ENCODE measurements at regions not wholly inside any gene's neighbourhood (a gene's known extent, or its start where the extent isn't known, plus 50 kb on each side); places are given as distances from the start of the nearest gene placed in this dataset.

DNA sequence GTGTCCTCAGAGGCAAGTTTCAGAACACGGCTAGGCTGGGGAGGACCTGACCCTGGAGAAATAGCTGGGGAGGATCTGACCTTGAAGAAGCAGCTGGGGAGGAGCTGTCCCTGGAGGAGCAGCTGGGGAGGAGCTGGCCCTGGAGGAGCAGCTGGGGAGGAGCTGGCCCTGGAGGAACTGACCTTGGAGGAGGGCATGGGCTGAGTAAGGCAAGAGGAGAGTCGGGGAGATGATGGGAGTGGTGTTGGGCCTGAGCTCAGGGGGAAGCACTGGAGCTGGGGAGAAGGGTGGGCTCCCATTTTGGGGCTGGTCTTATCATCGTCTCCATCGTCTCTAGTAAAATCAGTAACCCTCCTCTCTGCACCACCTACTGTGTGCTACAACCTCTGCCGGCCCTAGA, 179.8 kb upstream of the SHH start (continued):
- TF ChIP-seq ZNF670 (CRISPR knock-in tag; IDR thresholded peaks at IDR 0.05; ENCODE audit: borderline replicate concordance), result no peak
- TF ChIP-seq, protein P1, sequence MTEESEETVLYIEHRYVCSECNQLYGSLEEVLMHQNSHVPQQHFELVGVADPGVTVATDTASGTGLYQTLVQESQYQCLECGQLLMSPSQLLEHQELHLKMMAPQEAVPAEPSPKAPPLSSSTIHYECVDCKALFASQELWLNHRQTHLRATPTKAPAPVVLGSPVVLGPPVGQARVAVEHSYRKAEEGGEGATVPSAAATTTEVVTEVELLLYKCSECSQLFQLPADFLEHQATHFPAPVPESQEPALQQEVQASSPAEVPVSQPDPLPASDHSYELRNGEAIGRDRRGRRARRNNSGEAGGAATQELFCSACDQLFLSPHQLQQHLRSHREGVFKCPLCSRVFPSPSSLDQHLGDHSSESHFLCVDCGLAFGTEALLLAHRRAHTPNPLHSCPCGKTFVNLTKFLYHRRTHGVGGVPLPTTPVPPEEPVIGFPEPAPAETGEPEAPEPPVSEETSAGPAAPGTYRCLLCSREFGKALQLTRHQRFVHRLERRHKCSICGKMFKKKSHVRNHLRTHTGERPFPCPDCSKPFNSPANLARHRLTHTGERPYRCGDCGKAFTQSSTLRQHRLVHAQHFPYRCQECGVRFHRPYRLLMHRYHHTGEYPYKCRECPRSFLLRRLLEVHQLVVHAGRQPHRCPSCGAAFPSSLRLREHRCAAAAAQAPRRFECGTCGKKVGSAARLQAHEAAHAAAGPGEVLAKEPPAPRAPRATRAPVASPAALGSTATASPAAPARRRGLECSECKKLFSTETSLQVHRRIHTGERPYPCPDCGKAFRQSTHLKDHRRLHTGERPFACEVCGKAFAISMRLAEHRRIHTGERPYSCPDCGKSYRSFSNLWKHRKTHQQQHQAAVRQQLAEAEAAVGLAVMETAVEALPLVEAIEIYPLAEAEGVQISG (CRISPR knock-in tag; IDR thresholded peaks at IDR 0.05), result no peak
- TF ChIP-seq ZFP1 (CRISPR knock-in tag; IDR thresholded peaks at IDR 0.05), result no peak
- TF ChIP-seq PAF1 (CRISPR knock-in tag; IDR thresholded peaks at IDR 0.05), result no peak

DNA sequence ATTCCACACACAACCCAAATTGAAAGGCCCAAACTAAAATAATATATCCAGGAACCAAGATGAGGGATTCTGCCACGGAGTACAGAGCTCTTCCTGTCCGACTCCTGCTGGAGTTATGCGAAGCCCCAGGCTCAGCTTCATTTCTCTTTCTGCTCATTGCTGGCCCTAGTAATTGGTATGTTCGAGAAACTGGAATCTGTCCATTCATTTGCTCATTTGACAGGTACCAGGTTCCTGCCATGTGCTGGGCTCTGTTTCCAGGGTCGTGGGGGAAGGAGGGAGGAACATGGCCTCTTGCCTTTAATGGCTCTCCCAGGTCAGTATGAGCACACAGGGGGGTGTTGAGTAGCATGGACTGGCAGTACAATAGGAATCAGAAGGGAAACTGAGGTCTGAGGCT, 179.2 kb upstream of the SHH start:
- Histone ChIP-seq H3K27ac (ENCODE audit: extremely low read length, insufficient read depth, low read length) (no peak overlapping the region), H3K4me1 (ENCODE audit: insufficient read depth, low read length) (no peaks in the 10 kb centered on the region), H3K9ac (ENCODE audit: insufficient read depth, low read depth, low read length) (no peak overlapping the region), H3K9me3 (ENCODE audit: low read length) (no peaks in the 10 kb centered on the region), H3K79me2 (ENCODE audit: insufficient read depth, low read length) (no peaks in the 10 kb centered on the region), H3K27me3 (ENCODE audit: control insufficient read depth in 1 of 2, insufficient read depth in 2 of 2, low read length in 2 of 2) (peaks cover 12 to 45% of the 10 kb centered on the region in 2 experiments; a peak in 4 of 5 replicates), H3K36me3 (replicated peaks in 1 of 2; ENCODE audit: control insufficient read depth in 1 of 2, insufficient read depth in 2 of 2, low read length in 2 of 2) (no peaks in the 10 kb centered on the region), H3K4me2 (ENCODE audit: low read depth, low read length) (no peak overlapping the region), H2AFZ (ENCODE audit: low read length) (no peak overlapping the region), H4K20me1 (ENCODE audit: insufficient read depth, low read length) (no peaks in the 10 kb centered on the region), H3K4me3 (replicated peaks in 1 of 3; ENCODE audit: insufficient read depth in 1 of 3, low read depth in 2 of 3, low read length in 3 of 3) (no peak overlapping the region)
- ChIA-PET CTCF (ENCODE audit: low intra/inter-chr PET ratio, low total read pairs) (no interaction called here), POLR2A (no interaction called here)
- ATAC-seq, result no peak
- in situ Hi-C loops (cut with HindIII; ENCODE audit: extremely low pct_ligation_motif_present, low pct_unique_long_range_greater_than_20kb), result no loop called here
- no peak for DNase-seq (ENCODE audit: low spot score)
- no peak for FAIRE-seq
- intact Hi-C loops (cut with micrococcal nuclease; ENCODE audit: unreplicated experiment), result no loop called here
- no TSS peak for BruUV-seq (replicated peaks)
- WGBS (ENCODE audit: low lambda C conversion rate), result 26% methylated on average over 5 of the region's 5 CpGs
- TF ChIP-seq BHLHE40 (IDR thresholded peaks at IDR 0.05; ENCODE audit: low read length) (no peak), REXO4 (CRISPR knock-in tag; IDR thresholded peaks at IDR 0.05; ENCODE audit: borderline replicate concordance) (no peak), ZNF256 (CRISPR knock-in tag; conservative IDR thresholded peaks at IDR 0.05) (no peak), KLF12 (CRISPR knock-in tag; IDR thresholded peaks at IDR 0.05; ENCODE audit: borderline replicate concordance) (no peak), TOE1 (CRISPR knock-in tag; IDR thresholded peaks at IDR 0.05) (no peak), ZNF232 (CRISPR knock-in tag; IDR thresholded peaks at IDR 0.05; ENCODE audit: borderline replicate concordance) (no peak), ZNF251 (CRISPR knock-in tag; IDR thresholded peaks at IDR 0.05) (no peak), NFKBIZ (CRISPR knock-in tag; IDR thresholded peaks at IDR 0.05) (no peak), MEIS2 (CRISPR knock-in tag; IDR thresholded peaks at IDR 0.05) (no peak), ZNF670 (CRISPR knock-in tag; IDR thresholded peaks at IDR 0.05; ENCODE audit: borderline replicate concordance) (no peak), ZFY (CRISPR knock-in tag; IDR thresholded peaks at IDR 0.05) (no peak), ZNF891 (CRISPR knock-in tag; IDR thresholded peaks at IDR 0.05) (no peak)
- TF ChIP-seq, protein P2, sequence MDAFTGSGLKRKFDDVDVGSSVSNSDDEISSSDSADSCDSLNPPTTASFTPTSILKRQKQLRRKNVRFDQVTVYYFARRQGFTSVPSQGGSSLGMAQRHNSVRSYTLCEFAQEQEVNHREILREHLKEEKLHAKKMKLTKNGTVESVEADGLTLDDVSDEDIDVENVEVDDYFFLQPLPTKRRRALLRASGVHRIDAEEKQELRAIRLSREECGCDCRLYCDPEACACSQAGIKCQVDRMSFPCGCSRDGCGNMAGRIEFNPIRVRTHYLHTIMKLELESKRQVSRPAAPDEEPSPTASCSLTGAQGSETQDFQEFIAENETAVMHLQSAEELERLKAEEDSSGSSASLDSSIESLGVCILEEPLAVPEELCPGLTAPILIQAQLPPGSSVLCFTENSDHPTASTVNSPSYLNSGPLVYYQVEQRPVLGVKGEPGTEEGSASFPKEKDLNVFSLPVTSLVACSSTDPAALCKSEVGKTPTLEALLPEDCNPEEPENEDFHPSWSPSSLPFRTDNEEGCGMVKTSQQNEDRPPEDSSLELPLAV (CRISPR knock-in tag; conservative IDR thresholded peaks at IDR 0.05; ENCODE audit: low read depth), result no peak
- TF ChIP-seq, protein P3, sequence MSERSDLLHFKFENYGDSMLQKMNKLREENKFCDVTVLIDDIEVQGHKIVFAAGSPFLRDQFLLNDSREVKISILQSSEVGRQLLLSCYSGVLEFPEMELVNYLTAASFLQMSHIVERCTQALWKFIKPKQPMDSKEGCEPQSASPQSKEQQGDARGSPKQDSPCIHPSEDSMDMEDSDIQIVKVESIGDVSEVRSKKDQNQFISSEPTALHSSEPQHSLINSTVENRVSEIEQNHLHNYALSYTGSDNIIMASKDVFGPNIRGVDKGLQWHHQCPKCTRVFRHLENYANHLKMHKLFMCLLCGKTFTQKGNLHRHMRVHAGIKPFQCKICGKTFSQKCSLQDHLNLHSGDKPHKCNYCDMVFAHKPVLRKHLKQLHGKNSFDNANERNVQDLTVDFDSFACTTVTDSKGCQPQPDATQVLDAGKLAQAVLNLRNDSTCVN (CRISPR knock-in tag; IDR thresholded peaks at IDR 0.05; ENCODE audit: borderline replicate concordance), result no peak
- TF ChIP-seq, protein P4, sequence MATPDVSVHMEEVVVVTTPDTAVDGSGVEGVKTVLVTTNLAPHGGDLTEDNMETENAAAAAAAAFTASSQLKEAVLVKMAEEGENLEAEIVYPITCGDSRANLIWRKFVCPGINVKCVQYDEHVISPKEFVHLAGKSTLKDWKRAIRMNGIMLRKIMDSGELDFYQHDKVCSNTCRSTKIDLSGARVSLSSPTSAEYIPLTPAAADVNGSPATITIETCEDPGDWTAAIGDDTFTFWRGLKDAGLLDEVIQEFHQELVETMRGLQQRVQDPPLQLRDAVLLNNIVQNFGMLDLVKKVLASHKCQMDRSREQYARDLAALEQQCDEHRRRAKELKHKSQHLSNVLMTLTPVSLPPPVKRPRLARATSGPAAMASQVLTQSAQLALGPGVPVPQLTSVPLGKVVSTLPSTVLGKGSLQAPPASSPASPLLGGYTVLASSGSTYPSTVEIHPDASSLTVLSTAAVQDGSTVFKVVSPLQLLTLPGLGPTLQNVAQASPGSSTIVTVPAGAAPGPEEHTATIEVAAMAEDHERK (CRISPR knock-in tag; IDR thresholded peaks at IDR 0.05; ENCODE audit: low read depth), result no peak

Measured in HepG2 (cell line).